CMK (cell line): ENCODE measurements at regions not wholly inside any gene's neighbourhood (a gene's known extent, or its start where the extent isn't known, plus 50 kb on each side); places are given as distances from the start of the nearest gene placed in this dataset.

Experiments used
- DNase-seq: peaks from one replicate; pipeline ENCODE4 v3.0.0-alpha.2; 2010; ENCODE audit warnings: low read depth

GRCh38 chr2:160956243-160956802 is 203.9 kb upstream of the TANK start:
- no peak for DNase-seq

GRCh38 chr2:160963957-160964356 is 196.3 kb upstream of the TANK start:
- no peak for DNase-seq

GRCh38 chr2:160967523-160967922 is 192.7 kb upstream of the TANK start:
- DNase-seq = no peak

- no peak for DNase-seq
Measured at GRCh38 chr2:160968183-160968582, 192.0 kb upstream of the TANK start.

GRCh38 chr2:160970052-160970965 is 189.9 kb upstream of the TANK start:
- no peak for DNase-seq

GRCh38 chr2:160973991-160974390 is 186.2 kb upstream of the TANK start:
- DNase-seq = no peak

- no peak for DNase-seq
Measured at GRCh38 chr2:160974803-160975202, 185.4 kb upstream of the TANK start.

- no peak for DNase-seq
Measured at GRCh38 chr2:160976797-160977196, 183.4 kb upstream of the TANK start.

GRCh38 chr2:160977376-160977775 is 182.9 kb upstream of the TANK start:
- DNase-seq = no peak

GRCh38 chr2:160977854-160978253 is 182.4 kb upstream of the TANK start:
- no peak for DNase-seq

GRCh38 chr2:160984426-160985077 is 175.7 kb upstream of the TANK start:
- DNase-seq = no peak

- DNase-seq = no peak
Measured at GRCh38 chr2:160989778-160990177, 170.4 kb upstream of the TANK start.

- DNase-seq = no peak
Measured at GRCh38 chr2:160993654-160994061, 166.6 kb upstream of the TANK start.

- no peak for DNase-seq
Measured at GRCh38 chr2:160994141-160995002, 165.9 kb upstream of the TANK start.

GRCh38 chr2:160996584-160996983 is 163.6 kb upstream of the TANK start:
- DNase-seq = no peak

- no peak for DNase-seq
Measured at GRCh38 chr2:161004379-161004778, 155.8 kb upstream of the TANK start.

GRCh38 chr2:161005170-161005569 is 155.1 kb upstream of the TANK start:
- DNase-seq = no peak

GRCh38 chr2:161008311-161008710 is 151.9 kb upstream of the TANK start:
- no peak for DNase-seq

- peak; percentile 17 for DNase-seq
Measured at GRCh38 chr2:161010503-161011015, 149.7 kb upstream of the TANK start.

GRCh38 chr2:161017780-161018470 is 142.3 kb upstream of the TANK start:
- DNase-seq = no peak

GRCh38 chr2:161019311-161019710 is 140.9 kb upstream of the TANK start:
- DNase-seq = no peak
